Body of pancreas (tissue), 4 donors: ENCODE measurements at regions not wholly inside any gene's neighbourhood (a gene's known extent, or its start where the extent isn't known, plus 50 kb on each side); places are given as distances from the start of the nearest gene placed in this dataset.

Experiments used
- CTCF ChIP-seq, 7 experiments: fragments of 450-650 bp in 4 of 7; fragments of 200-600 bp in 3 of 7; sonication (generic) in 3 of 7; IDR thresholded peaks; one replicate each; pipeline ENCODE4 v1.5.1; 2016 to 2019; ENCODE audit warnings: antibody characterized with exemption in 7 of 7
- POLR2A ChIP-seq, 3 donors: fragments of 450-650 bp; IDR thresholded peaks; one replicate each; pipeline ENCODE4 v1.6.1; 2016; ENCODE audit warnings: antibody characterized with exemption in 3 of 3, mild to moderate bottlenecking in 2 of 3

DNA sequence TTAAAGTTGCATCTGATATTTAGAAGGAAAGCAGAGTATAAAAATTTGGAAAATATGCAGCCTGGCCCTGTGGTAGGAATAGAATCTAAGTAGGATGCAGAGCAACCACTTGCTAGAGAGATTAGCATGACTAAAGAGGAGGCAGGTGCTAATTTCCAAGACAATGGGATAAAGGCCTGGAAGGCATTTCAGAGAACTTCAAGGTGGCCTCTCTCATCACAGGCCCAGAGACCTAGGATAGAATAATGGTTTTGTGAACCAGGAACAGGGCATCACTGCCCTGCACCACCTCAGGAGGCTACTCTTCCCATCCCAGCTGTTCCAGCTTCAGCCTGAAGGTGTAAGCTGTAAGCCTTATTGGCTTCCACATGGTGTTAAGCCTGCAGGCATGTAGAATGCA, 621.7 kb upstream of the HS3ST1 start:
- TF ChIP-seq POLR2A (IDR thresholded peaks at IDR 0.05) (no peak), CTCF (IDR thresholded peaks at IDR 0.05) (no peak)
